Fibroblast of pulmonary artery (primary cell): ENCODE measurements at regions not wholly inside any gene's neighbourhood (a gene's known extent, or its start where the extent isn't known, plus 50 kb on each side); places are given as distances from the start of the nearest gene placed in this dataset.

Experiments
- DNase-seq: peaks from one replicate; pipeline ENCODE4 v3.0.0-alpha.2; 2010; ENCODE audit warnings: low read depth
- H3K4me3 ChIP-seq: replicated peaks from 2 replicates; pipeline ENCODE4 v1.5.1; 2011; ENCODE audit warnings: low read depth, mild to moderate bottlenecking, control low read depth, low read length, moderate library complexity
- TF ChIP-seq, protein P1 (sequence below): IDR thresholded peaks from 2 replicates; pipeline ENCODE4 v1.5.1; 2011; ENCODE audit warnings: mild to moderate bottlenecking, control low read depth, low read length, inconsistent platforms; ENCODE audit errors: missing control alignments

DNA sequence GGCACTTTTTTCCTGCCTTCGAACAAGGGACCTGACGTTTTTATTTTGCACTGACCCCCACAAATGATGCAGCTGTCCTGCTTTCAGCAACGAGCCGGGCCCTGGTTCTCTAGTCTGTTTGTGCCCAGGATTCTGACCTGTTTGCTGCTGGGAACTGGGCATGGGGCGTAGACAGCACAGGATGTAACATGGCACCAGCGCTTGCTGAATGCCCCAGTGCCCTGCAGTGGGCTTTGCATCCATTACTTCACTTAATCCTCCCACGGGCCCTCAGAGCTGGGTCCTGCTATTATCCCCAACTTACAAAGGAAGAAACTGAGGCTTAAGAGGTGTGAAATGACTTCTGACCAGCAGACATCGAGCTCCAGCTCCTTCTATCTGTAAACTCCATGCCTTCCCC is 80.4 kb upstream of the PMEPA1 start:
- no peak for DNase-seq
- H3K4me3 ChIP-seq = no peak overlapping the region
- TF ChIP-seq, protein P1, sequence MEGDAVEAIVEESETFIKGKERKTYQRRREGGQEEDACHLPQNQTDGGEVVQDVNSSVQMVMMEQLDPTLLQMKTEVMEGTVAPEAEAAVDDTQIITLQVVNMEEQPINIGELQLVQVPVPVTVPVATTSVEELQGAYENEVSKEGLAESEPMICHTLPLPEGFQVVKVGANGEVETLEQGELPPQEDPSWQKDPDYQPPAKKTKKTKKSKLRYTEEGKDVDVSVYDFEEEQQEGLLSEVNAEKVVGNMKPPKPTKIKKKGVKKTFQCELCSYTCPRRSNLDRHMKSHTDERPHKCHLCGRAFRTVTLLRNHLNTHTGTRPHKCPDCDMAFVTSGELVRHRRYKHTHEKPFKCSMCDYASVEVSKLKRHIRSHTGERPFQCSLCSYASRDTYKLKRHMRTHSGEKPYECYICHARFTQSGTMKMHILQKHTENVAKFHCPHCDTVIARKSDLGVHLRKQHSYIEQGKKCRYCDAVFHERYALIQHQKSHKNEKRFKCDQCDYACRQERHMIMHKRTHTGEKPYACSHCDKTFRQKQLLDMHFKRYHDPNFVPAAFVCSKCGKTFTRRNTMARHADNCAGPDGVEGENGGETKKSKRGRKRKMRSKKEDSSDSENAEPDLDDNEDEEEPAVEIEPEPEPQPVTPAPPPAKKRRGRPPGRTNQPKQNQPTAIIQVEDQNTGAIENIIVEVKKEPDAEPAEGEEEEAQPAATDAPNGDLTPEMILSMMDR = no peak

DNA sequence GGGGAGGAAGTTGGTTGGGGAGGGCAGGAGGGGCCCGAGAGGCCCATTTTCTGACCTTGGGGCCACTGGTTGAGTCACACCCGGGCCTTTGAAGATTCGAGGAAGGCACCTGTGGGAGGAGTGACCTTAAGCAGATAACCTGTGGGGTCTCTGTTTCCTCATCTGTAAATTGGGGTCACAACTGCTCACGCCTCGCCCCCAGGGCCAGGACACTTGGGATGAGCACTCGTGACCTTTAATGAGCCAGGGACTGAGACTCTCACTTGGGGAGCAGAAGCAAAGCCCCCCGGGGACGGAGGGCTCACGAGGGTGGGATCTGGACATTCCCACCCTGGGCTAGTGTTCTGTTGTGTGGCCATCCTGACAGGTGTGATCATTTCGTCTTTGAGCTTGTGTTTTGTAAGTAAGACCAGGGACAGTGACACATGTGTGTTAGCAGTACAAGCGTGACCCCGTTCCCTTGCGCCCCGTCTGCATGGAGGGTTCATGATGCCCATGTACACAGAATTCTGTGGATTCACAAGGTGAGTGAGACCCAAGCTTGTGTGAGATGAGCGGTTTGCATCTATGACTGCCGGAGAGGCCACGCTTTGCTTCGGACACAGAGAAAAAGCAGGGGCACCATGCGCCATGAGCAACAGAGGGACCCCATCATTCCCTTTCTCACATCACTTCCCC is 79.3 kb upstream of the PMEPA1 start:
- TF ChIP-seq, protein P1 = no peak

DNA sequence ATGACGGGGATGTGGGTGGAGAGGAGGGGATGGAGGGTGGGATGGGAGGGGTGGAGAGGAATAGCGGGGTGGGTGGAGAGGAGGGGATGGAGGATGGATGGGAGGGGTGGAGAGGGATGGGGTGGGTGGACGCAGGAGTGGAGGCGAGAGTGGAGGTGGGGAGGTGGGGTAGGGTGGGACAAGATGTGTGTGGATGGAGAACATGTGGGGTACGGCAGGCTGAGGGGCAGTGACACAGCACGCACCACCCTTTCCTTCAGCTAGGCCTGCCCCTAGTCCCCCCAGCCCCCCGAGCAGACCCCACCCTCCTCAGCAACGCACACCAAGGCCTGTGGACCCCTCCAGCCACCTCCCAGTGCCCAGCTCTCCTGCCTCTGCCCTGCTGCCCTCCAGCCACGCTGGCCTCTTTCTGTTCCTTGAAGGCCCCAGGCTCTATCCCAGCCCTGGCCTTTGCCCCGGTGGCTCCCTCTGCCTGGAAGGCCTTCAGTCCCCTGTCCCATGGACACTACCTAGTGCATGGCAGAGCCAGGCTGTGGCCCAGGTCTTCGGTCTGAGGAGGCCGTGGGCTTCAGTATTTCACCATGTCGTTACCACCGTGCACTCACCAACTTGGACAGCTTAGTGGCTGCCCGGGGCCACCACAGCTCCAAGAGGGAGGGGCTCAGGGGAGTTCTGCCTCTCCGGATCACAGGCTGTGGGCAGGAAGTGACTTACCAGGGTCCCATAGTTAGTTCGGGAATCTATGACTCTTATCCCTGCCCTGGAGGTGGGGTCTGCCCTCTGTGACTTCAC is 78.4 kb upstream of the PMEPA1 start:
- DNase-seq = no peak
- no peak overlapping the region for H3K4me3 ChIP-seq
- TF ChIP-seq, protein P1 = no peak

More for the DNA sequence above, 79.3 kb upstream of the PMEPA1 start:
- no peak for DNase-seq
- H3K4me3 ChIP-seq = no peak overlapping the region

DNA sequence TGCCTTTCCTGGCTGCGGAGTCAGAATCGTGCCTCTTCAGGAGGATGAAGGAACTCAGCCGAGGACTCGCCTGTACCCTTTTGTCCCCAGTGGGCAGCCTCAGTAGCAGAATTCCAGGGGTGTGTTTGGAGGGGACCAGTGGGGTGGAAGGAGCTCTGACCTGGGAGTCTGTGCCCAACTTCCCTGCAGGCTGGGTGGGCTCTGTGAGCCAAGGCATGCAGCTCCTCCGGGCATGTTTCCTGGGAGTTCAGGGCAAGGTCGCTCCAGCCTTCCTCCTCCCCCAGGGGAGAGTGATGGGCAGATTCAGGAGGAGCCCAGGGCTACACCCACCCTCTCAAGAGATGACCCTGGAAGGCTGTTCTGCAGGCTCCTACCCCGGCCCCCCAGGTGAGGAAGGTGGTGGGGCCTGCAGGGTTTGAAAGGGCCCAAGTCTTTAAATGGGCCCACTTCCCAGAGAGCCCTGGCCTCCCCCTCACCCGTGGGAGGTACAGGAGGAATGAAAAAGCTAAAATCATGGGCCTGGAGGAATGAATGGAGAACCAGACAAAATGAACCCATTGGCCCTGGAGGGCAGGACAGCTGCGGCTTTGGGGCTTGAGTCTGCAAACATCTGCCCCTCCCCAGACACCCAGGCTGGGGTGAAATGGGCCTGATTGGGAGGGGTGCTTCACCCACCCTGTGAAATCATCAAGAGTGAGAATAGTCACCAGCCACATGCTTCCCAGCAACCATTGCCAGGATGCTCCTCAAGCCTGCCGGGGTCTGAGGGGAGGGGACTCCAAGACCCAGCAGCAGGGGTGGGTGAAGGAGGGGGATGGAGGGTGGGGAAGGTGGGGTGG is 77.6 kb upstream of the PMEPA1 start:
- no peak for DNase-seq
- TF ChIP-seq, protein P1 = no peak
- no peak overlapping the region for H3K4me3 ChIP-seq

DNA sequence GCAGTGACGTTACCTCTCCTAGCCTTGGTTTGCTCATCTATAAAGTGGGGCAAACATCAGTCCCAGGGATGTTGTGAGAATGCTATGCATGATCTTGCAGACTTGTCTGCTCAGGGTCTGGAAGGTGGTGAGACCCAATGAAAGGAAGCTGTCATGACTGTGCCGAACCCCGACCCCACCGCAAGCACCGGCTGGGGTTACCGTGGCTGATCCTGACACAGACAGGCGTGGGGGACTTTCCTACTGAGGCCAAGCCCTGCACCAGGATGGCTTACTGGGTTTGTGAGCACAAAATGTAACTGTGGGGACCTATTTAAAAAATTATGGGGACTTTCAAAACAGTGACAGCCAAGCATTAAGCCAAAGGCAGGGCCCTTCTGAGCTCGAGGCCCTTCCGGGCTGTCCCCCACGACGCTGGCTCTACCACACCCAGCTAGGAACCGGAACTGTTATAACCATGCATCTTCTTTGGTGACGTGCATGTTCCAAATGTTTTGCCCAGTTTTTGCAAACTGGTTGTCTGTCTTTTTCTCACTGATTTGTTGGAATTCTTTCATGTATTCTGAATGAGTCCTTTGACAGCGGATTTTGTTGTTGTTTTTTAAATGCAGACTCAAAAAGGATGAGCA is 76.6 kb upstream of the PMEPA1 start:
- TF ChIP-seq, protein P1 = no peak
- no peak overlapping the region for H3K4me3 ChIP-seq
- DNase-seq = no peak

DNA sequence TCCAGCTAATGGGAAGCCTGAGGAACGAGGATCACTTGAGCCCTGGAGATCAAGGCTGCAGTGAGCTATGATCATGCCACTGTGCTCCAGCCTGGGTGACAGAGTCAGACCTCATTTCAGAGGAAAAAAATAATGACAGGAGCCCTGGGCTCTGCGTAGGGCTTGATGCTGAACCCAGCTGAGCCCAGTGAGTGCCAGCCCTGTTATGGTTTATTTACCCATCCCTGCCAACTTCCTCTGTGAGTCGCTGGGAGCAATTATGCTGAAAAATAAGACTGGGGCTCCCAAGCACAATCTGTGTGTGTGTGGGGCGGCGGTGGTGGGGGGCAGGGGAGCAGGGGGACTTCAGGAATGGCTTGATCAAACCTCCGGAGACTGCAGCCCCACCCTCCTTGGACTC is 75.9 kb upstream of the PMEPA1 start:
- TF ChIP-seq, protein P1 = no peak
- no peak overlapping the region for H3K4me3 ChIP-seq
- no peak for DNase-seq
